GM21737 (cell line): ENCODE measurements at regions not wholly inside any gene's neighbourhood (a gene's known extent, or its start where the extent isn't known, plus 50 kb on each side); places are given as distances from the start of the nearest gene placed in this dataset.

ENCODE experiments used
- ATAC-seq: cut with Tn5 transposase; IDR thresholded peaks from one replicate; pipeline ENCODE4 v1.9.1; 2021; ENCODE audit warnings: mild to moderate bottlenecking, moderate library complexity; ENCODE audit not compliant: unreplicated experiment

DNA sequence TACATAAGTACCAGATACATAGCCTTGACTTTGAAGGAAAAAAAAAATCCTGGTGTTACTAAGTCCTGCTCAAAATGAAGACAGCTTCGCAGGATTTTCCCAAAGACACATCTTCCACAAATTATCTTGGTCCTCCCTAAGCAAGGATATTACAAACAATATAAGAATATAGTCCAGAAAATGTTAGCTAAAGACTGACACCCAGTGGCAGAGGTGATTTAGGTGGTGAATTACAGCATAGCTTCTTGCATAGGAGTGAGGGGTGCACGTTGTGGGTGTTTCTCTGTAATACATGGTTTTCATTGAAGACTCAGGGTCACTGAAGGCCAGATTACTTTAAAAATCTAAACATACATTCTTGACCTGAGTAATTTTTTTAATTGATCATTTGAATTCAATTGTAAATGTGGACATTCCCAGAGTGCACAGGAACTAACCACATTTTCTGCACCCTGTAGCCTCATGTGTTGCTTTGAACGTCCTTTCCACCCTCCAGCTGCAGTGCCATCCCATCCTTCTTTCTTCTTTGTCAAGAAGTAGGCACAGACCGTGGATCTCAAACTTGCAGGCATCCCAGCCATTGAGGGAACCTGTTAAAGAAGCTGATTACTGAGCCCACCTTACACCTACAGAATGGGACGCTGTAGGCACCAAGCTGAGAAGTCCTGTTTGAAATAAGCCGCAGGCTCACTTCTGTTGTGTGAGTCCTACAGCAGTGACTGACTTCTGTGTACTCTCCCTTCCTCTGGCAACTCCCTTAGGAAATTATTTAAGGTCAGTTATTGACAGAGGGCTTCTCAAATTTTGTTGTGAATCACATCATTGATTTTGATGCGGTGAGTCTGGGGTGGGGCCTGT, 102.6 kb downstream of the PERP start:
- no peak for ATAC-seq

DNA sequence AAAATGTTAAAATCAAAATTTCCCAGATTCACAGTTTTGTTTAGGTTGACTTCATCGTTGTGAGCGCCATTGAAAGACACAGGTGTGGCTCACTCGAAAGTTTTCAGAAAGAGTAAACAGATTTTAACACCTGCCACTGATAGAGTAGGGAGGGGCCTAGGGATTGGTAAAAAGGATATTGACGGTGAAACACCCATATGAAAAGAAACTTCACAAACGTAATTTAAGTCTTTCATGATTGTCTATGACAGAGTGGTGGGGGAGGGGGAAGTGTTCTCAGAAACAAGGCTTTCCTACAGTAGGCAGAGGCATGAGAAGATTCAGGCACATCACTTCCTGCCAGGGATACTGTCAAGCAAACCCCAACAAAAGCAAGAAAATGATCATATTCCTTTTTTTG, 101.4 kb downstream of the PERP start:
- ATAC-seq, result no peak

DNA sequence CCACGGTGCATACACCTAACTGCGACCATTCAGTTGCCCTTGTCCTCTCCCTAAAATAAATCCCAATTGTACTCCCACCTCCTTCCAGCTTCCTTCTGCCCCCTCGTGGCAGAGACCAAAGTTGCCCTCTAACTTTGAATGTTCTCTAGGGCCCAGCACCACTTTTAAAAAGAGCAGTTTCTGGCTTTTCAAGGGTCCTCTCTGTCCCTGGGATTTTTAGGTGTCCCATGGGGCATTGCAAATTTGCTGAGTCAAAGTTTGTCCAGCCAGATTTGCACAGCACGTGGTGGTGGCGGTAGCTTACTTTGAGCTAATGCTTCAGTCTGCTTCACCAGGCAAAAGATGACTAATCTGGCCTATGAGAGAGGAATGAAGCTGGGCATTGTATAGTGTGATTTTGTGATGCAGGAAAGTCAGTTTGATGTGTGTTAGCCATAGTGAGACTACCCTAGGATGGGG, 100.2 kb downstream of the PERP start:
- no peak for ATAC-seq

DNA sequence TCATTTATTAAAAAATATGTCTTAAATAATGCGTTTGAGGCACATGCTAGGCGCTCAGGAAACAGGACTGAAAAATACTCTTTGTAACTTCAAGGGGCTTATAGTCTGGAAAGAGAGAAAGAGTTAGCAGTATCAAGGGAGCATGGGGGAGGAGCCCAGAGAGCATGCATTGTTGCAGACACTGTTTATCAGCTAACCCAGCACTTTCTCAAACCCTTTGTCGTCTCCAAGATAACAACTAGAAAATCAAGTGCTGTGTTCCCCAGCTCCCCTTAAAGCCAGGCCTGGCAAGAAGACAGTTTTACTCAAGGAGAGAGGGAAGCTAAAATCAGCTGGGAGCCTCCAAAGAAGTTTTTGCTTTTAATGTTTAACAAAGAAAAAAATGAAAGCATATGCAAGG, 98.4 kb downstream of the PERP start:
- ATAC-seq, result no peak

DNA sequence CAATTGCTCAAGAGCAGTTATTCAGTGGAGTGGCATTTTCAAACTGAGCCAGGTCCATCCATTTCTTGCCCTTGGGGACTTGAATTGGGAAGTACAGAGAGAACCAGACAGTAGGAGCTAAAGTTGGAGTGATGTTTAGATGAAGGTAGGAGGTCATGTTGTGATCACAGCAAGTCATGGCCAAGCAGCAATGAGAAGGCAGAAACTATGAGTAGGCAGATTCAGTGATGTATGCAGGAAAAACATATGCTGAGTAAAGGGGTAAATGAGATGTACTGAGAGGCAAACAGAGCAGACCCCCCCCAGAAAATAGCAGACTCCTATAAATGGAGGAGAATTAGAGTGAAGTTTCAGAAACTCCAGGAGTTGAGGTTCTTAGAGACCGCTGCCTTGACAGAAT, 95.8 kb downstream of the PERP start:
- no peak for ATAC-seq

DNA sequence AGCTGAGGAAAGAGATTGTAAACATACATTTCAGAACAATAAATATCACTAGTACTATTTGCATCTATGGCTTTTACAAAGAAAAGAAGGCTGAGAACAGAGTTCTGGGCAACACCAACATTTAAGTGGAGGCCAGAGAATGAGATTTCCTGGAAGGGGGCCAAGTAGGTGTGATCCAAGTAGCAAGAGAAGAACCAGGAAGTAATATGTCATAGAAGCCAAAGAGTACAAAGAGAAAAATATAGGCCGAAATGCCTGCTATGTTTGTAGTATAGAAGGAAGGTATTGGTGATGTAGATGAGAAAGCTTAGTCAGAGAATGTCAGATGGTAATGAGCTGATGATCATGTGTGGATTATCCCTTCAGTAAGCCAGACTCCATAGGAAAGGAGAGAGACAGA, 94.5 kb downstream of the PERP start:
- no peak for ATAC-seq

DNA sequence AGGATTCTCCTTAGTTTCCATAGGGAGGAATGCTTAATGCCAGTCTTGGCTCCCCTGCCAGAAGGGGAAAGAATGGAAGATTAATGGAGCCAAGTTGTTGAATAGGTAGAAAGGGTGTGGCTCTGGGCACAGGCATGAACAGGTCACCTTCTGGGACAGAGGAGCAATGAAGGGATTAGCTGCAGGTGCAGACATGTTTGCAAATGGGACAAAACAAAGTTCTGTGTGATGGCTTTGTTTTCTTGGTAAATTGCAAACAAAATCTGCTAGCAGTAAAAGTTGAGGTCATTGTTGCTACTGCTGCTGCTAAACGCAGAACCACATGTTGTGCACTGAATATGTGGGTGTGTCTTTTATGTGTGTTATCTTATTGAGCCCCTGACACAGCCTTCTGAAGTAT, 93.3 kb downstream of the PERP start:
- no peak for ATAC-seq

DNA sequence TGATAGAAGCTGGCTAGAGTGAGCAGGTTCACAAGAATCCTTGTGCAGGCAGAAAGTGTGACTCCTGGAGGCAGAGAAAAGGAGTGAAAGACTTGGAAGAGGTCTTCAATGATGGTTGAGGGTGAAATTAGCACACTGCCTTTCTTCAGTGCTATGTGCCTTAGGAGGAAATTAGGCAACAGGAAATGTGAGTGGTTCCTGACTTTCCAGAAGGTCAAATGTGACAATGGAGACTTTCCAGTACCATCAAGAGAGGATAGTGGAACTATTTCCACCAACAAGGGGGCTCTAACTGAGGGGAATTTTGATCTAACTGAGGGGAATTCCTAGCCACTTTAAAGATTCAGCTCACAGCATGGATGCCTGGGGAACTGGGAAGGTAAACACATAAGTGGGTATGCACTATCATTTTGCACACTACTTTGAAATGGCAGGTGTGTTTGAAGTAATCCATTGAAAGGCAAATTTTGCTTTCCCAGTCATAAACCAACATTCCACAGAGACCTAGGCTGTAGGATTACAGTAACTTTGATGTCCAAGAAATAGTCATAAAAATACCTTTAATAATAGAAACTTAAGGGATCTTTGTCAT, 90.0 kb downstream of the PERP start:
- ATAC-seq, result no peak

DNA sequence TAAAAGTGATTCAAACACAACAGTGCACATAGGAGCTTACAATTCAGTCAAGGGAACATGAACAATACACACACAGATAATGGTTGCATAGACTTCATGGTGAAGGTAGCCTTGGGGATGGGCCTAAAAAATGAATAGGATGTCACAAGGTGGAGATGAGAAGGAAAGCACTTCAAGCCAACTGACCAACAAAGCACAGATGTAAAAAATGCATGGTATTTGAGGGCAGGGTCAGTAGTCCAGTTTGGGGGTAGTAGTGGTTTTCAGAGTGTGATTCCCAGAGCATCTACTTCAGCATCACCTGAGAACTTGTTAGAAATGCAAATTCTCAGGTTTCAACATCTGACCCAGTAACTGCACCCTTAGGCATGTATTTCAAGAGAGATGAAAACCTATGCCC, 88.9 kb downstream of the PERP start:
- no peak for ATAC-seq

DNA sequence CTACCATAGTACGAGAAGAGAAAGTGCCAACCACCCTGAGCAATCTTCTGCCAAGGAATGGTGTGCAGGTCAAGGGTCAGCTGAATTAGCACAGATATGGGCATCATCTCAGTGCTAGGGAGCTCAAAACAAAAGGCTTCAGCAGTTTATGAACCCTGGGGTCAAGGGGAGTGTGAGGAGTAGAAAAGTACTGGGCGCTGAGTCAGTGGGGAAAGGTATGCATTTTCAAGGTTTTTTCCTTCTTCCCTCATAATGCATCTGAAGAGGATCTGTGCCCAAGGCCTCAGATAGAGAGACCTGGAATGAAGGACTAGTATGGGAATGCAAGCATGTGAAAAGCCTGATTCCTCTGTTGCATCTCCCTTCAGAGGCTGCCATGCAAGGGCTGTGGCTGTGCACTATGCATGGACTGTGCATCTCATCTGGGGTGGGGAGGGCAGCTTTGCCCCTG, 81.7 kb downstream of the PERP start:
- ATAC-seq, result no peak

DNA sequence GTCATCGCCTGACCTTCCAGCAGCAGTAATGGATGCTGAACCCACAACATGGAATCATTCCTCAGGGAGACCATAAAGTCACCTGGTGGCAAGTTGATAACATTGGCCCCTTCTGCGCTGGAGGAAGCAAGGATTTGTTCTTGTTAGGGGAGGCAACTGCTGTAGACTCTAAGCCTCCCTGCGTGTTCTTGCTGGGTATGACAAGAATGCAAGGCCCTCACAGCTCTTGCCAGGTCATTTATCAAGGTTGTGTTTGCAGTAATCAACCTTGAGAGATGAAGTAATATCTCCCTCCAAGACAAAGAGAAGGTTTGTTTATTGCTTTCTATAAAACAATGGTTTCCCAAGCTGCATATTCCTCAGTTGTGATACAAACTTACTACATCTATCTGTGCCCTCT, 80.9 kb downstream of the PERP start:
- ATAC-seq, result no peak

DNA sequence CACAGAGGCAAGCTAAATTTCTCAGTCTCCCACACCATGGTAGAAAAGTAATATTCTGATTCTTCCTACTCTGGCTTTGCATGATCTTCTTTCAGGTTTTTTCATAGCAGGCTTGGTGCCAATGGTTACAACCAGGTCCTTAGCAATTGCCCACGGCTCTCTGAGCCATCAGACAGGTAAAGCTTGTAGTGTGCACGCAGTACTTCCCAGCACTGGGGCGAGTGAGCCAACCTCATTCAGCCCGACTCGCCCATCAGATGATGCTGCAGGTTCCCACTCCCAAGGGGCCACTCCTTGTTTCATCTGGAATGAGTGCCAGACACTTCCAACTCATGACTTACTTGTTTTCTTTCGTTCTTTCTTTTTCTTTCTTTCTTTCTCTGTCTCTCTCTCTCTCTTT, 78.3 kb downstream of the PERP start:
- ATAC-seq, result no peak

DNA sequence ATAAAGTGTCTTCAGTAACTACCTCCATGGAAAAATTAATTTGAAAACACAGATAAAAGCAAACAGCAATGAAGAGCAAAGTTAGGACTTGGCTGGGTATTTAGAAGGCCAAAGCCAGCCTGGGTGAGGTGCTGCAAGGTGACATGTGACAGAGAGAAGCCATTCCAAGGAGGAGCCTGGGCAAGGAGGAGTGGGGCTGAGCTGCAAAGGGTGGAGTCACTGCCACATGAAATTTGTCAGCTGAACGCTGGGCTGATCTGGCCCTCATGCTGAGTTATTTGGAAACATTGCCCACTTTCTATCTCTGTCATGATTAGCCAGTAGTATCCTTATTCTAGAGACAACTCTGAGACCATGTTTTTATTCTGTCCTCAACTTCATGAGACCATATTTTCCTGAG, 76.3 kb downstream of the PERP start:
- ATAC-seq, result no peak

DNA sequence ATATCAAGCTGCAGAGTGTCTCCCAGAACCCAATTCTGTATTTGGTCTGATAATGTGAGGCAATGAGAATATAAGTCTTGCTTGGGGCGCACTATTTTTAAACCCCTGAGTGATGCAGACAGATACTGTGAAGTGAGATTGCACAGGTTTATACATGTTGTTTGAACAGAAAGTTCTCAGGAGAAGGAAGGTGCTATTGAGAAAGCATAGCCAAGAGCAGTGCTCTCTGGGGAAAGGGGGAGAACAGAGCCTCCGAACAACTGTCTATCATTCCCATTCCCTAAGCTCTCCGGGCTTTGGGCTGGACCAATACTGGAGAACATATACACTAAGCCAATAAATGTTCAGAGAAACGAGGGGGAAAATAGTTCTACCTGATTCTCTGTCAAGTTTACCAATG, 75.8 kb downstream of the PERP start:
- ATAC-seq, result no peak

DNA sequence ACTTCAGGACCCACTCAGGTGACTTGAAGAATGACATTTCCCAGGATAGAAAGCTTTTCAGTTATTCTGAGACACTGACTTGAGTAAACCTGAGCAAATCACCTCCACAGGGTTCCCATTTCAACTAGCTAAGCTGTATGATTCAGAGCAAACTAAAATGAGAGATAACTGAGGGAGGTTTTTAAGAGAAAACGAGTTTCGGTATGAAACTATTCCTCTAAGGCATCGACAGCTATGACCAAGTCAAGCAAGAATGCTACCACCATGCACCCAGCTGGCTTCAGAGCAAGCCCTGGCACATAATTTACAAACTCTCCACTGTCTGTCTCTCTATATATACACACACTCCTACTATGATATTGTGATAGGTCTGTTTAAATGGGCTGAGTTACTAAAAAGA, 75.4 kb downstream of the PERP start:
- no peak for ATAC-seq

DNA sequence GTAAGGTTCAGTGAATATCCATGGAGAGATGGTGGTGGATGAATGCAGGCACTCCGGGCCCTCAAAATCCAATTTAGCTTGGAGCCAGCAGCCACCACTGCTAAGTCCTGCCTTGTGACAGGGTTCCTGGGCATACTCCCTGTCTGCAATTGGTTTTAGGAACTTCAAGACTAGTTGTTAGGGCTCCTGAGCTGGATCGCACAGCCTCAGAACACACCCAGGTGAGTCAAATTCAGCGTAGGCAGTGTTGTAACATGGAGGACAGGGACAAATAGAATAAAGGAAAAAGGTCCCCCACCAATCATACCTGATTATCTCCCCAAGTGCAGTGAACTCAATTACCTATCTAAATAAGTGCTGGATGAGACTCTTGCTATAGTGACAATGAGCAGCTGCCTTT, 74.6 kb downstream of the PERP start:
- no peak for ATAC-seq

DNA sequence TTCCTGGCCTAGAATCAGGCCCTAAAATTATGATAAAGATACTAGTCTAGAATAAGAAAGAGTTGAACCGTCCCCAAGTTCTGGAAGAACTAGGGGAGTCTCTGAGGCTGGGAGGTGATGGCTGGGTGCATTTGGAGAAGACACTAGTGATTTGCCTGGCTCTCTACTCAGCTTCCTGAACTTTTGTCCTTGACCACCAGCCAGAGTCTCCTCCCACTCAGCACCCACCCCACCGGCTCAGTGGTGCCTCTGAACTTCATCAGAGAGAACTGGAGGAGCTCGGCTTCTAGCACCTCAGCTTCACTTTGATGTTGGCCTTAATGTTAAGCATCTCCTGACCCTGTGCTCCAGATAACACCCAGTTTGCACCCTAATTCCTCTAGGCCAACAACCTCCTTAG, 73.0 kb downstream of the PERP start:
- ATAC-seq, result no peak

DNA sequence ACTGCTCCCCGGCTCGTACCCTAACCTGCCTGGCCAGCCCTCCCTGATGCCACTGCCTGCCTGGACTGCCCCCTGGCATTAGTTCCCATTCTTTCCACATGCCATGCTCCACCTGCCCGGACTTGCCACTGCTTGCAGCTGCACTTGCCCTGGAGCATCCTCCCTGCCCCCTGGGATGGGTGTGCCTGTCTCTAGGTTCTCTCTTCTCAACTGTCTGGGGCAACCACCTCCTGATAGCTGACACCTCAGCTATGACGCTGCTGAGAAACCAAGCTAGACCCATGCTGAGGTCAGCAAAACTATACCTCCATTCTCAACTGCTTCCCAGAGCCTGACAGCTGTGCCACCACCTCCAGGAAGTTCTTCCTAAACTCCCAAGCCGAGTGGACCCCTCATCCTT, 72.1 kb downstream of the PERP start:
- no peak for ATAC-seq

DNA sequence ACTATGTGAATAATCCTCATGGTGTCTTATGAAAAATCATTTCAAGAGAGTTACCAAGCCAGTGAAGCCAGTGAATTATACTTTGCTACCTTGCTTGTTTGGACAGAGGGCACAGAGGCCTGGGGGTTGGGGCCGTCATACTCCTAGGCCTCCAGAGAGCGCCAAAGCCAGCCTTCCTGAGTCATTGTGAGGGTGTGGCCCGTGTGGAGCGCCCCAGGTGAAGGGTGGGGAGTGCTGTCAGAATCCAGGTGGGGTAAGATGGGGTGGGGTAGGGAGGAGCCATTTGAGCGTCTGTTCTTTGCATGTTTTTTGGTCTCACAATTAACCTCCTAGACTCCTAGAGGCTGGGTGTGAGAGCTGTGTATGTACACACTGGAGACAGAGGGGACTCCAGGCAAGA, 71.1 kb downstream of the PERP start:
- no peak for ATAC-seq

DNA sequence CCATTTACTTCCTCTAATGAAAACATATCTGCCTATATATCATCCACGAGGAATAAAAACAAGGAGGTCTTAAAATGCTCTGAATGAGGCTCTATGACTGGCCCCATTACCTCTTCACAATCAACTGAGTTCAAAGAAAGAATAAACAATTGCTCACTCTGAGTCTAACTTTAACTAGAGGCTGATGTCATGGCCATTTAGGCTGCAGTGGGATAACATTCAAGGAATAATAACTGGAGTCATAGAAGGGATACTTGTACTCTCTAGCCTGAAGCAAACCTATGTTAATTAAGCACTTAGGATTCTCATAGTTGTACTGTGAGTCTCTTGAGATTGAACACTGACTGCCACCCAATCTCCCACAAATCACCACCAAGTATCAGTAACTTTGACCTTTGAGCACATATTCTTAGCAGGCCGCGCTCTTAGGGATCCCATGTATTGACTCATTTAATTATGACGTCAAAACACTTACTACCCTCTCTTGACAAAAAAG, 70.2 kb downstream of the PERP start:
- ATAC-seq, result no peak

DNA sequence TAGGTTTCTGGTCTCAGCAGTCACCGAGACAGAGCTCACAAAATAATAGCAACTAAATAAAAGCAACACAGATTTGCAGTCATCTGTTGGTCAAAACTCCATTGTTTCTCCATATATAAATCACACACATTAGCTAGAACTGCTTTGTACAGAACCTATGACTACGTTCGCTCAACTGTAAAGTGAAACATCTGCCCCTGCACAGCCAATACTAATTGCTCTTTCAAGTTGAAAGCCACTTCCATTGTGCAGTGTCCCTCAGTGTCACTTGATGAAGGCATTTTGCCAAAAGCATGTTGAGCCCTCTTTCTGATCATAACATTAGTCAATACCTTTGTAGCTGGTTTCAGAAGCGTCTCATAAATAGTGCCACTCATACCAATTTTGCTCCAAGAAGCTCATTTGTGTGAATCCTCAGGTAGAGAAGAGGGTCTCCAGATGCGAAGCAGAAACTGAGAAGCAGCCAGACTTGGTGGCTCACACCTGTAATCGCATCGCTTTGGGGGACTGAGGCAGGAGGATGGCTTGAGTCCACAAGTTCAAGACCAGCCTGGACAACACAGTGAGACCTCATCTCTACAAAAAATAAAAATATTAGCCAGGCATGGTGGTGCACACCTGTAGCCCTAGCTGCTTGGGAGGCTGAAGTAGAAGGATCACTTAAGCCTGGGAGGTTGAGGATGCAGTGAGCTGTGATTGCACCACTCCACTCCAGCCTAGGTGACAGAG, 68.9 kb downstream of the PERP start:
- ATAC-seq, result no peak
